Posterior cingulate gyrus (tissue), 11 donors: ENCODE measurements at regions not wholly inside any gene's neighbourhood (a gene's known extent, or its start where the extent isn't known, plus 50 kb on each side); places are given as distances from the start of the nearest gene placed in this dataset.
A peak's percentile ranks its signal among the peaks of the same experiment; 100 is the strongest.

Experiments
- DNase-seq, 10 donors: peaks; one replicate each; pipeline versions ENCODE4 v3.0.0 to v3.0.0-alpha.2; 2020 to 2021; ENCODE audit warnings: mixed read lengths in 3 of 10
- intact Hi-C: fragments of 100-400 bp; cut with DNase I; formaldehyde crosslinking; loops from one replicate; pipeline ENCODE4 v1.15.1; 2023

DNA sequence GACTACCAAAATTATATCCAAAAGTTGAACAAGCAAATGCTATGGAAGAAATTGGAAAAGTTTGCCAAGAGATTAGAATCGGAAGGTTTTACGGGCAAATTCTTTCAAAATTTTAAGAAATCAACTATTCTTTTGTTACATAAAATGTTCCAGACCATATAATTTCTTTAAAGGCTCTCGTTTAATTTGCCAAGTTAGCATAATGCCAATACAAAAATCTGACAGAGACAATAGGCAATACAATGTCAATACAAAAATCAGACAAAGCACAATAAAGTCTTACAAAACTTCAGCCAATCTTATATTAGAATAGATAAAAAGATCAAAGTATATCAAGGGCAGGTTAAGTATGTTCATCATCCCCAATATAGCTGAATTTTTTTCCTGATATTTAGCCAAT, 224.2 kb downstream of the BCL11A start:
- intact Hi-C loops, result no loop called here
- no peak for DNase-seq

DNA sequence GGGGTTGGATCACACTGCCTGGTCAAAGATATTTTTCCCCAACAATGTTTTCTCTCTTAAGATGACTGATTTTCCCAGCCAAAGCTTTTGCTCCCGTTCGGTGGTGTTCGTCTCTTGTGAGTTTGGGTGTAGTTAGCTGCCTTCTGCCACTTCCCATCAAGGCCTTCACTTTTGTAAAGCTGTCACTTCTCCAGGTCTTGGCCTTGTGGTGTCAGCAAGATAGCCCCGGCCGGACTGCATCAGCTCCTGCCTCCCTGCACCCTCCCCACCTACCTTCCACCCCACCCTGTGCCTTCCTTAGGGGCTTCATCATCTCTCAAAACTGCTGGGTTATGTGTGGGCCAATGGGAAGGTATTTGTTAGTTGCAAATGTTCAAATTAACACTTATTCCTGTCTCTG, 228.9 kb downstream of the BCL11A start:
- intact Hi-C loops, result no loop called here
- no peak for DNase-seq

DNA sequence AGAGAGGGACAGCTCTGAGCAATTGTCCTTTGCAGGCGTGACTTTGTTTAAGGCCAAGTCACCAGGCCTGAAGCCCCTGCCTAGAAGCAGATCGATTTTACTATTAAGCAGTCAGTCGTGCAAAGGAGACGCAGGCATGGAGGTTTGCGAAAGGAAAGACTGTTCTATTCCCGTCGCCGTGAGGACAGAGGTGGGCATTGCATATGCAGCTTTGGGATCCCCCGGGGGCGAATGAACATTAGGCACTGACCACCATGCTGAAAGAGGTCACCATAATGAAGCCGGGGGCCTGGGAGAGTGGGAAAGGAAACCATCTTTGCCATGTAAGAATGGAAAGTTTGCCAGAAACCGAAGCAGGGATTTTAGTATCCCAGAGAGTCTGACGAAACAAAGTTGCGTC, 231.6 kb downstream of the BCL11A start:
- intact Hi-C loops, result no loop called here
- no peak for DNase-seq

DNA sequence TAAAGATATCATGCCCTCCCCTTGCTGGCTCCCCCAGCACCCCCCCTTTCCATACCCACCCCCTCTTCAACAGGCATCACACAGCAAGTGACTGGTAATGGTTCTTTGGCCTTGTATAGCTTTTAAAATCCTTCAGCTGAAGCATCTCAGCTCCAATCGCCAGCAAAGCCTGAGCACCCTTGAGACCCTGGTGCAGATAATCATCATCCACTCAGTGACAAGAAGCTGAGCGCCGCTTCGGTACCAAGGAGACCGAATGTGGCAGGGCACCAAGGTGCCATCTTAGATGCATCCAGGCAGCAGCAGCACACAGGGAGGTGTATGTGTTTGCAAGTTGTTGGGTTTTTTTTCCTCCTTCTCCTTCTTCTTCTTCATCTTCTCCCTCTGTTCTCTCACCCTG, 232.7 kb downstream of the BCL11A start:
- intact Hi-C loops, result no loop called here
- peak in 1 of 10 donors; percentile 82 for DNase-seq

DNA sequence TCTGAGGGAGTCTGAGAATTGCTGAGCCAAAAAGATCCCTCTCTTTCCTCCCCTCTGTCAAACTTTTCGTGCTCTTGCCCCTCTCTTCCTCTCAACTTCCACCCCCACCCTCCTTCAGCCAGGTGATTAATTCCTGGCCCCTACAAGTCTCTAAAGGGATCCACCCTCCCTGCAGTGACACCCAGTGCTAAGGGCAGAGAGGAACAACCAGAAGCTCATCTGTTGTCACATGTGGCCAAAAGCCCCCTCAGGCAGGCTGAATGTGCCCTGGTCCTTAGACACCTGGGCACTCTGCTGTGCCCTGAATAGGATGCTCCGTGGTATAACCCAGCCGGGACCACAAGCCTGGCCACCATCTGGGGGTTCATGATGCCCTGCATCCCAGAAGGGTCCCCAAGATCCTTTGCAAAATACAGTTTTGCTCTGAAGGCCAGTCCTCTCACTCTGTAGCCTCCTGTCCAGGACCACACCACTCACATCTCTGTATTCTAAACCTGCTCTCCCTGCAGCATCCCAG, 234.4 kb downstream of the BCL11A start:
- intact Hi-C loops, result no loop called here
- no peak for DNase-seq

DNA sequence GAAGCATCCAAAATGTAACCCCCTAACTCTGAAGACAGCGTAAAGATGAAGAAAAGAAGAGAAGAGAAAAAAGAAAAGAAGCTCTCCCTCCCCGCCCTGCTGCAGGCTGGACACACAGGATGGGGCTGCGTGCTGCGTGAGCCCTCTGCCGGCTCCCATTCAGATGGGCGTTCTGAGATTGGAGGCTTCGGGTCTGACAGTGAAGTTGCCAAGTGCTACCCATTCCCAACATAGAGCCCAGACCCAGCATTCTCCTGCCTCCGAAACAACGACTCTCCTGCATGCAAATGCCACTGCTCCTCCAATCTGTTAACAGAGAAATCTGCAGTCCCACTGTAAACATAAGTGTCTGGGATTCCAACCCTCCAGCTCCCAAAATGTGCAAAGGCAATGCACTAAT, 234.9 kb downstream of the BCL11A start:
- DNase-seq, result peak in 5 of 10 donors; percentile 15 to 88 (median 46)
- intact Hi-C loops, result no loop called here

DNA sequence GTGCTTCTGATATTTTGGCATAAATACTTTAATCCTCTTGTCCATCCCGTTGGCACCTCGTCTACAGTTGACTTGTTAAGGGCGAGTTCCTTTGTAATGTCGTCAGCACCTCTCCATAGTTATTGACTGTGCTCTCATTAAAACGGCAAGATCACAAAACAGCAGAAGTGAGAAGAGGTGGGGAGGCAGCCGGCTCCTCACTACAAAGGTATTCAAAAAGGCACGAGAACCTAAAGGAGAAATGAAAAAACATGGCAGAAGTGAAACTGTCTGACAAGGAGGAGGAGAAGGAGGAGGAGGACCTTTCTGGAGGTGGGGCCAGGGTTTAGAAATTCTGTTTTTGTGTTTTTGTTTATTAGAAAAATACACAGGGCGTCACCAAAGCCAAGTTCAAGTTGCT, 235.6 kb downstream of the BCL11A start:
- intact Hi-C loops, result no loop called here
- no peak for DNase-seq

DNA sequence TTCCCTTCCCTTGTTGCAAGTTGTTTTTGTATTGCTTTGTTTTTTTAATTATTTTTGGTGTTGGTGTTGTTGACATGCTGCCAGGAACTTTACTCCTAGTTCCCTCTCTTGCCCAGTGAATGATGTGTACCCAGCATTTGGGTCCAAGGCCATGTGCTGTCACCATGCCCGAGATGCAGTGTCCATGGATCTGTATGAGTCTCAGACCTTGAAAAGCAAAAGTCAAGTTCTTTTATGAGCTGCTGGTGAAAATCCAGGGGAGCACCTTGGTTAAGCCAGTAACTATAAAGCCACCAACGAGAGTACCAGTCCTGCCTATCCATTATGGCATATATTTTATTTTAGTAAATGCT, 236.4 kb downstream of the BCL11A start:
- intact Hi-C loops, result no loop called here
- no peak for DNase-seq

DNA sequence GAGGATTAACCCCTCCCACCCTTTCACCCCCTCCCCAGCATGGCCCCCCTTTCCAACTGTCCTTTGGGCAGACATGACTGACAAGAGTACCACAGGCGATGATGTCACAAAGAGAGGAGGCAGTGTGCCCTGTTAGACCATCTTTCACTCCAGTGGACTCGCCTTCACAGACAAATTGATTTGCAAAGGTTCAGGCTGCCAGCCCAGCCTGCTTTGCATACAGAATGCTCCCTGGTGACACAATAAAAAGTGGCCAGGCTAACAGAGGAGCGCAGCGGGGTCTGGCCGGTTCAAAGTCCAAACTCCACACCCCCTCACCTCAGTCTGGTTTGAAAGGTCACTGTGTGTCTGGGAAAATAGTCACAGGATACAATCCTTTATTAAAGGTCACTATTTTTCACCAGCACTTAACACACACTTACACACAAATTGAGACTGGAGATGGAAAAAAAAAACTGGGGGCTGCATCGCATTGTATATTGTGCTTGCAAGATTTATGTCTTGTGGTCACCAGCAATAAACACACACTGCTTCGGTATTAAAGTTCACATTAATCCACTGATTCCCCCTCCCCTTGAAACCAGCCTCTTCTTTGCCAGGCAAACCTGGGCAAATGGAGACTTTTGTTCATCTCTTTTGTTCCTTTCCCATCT, 236.9 kb downstream of the BCL11A start:
- intact Hi-C loops, result no loop called here
- DNase-seq, result no peak

DNA sequence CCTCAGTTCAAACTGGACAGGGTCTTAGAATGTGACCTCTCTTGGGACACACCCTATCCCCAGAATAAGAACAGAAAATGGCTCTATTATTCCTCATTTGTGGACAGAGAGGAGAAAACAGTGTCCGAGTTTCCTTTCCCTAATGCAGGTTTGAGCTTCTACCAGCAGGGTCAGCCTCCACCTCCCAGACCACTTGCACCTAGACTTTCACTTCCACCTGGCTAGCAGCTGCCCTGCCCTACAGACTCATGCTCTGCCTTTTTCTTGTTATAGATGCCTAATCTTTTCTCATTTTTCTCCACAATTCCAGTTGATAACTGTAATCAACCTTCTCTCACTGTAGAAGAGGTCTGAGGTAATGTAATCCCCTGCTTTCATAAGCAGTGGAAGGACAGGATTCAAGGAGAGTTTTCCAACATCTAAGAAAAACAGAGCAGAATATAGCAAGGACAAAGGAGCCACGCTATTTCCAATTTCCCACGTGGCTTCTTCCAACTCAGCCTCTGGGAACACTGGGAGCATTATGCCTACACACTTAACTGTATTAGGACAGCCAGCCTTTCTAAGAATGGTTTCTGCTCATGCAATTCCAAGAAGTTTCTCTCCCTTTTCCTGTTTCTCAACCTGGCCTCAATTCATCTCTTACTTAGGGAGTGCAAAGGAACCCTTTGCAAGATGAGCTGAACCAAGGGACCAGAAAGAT, 239.8 kb downstream of the BCL11A start:
- intact Hi-C loops, result no loop called here
- DNase-seq, result no peak

DNA sequence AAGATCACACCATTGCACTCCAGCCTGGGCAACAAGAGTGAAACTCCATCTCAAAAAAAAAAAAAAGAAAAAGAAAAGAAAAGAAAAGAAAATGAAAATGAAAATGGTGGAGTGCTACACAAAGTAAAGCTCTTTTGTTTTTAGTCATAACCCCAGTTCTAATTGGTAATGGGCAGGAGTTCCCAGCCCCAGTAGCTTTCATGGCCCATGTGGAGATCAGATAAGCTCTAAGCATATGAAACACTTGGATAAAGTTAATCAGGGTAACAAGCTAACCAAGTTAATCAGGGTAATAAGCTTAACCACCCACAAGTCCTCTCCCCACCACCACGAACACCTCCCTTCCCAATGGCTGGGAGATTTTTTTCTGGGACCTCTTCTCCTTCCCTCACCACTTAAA, 240.8 kb downstream of the BCL11A start:
- intact Hi-C loops, result no loop called here
- DNase-seq, result no peak

DNA sequence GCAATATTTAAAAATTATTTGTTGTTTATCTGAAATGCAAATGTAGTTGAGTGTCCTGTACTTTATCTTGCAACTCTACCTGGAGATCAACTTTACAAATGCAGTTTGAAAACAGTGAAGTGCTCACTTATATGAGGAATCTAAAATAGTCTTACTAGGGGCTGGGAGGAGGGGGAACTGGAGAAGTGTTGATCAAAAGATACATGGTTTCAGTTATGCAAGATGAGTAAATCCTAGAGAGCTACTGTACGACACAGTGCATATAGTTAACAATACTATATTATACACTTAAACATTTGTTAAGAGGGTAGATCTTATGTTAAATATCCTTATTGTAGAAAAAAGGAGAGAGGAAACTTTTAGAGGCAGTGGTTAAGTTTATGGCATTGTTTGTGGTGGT, 241.9 kb downstream of the BCL11A start:
- intact Hi-C loops, result loop anchor here (2.0 kb wide), 1 partner anchor 33 kb away; no protein-coding TSS in a partner anchor
- DNase-seq, result no peak

DNA sequence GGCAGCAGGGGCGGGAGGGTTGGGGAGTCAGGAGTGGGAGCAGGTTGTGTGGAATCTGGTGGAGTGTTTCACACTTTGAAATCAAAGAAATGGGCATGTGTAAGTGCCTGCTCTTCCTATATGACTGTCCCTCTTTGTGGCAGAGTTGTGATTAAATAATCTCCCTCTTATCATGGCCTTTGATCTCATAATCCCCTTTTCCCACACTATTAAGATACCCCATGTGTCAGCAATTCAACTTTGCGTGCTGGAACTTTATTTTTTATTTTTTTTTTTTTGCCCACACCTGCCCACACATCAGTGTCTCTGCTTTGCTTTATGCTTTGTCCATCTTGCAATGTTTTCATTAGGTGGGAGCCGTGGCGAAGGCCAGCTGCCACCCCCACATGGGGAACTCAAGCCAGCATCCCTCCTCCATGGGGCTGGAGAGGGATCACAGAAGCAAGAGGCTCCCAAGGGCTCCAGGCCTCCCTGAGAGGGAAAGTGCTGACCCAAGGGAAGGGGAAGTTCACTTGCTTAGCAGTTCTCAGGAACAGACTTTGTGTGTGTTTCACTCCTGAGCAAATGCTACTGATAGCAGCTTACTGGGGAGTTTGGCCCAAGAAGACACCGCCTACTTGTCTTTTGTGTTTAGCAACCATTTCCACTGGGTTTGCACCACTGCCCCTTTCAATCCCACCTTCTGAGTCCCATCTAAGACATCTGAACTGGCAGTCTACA, 243.4 kb downstream of the BCL11A start:
- no peak for DNase-seq
- intact Hi-C loops, result loop anchor here (2.0 kb wide), 1 partner anchor 31 kb away; no protein-coding TSS in a partner anchor

DNA sequence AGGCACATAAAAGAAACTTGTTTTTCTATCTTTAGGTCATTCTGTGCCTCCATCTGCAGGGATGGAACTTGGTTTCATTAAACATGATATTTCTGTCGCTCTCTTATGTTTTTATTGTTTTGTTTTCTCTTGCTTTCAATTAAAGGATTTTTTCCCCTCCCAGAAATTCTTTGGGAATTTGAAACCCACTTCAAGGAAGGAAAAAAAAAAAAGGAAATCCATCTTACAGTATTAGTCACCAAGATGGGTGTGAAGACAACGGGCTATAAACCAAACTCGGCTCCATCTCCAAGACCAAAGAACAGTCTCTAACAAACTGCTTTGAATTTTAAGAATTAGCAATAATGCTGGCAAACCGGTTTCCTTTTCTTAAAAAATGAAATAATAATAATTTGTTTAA, 244.1 kb downstream of the BCL11A start:
- intact Hi-C loops, result no loop called here
- DNase-seq, result no peak

DNA sequence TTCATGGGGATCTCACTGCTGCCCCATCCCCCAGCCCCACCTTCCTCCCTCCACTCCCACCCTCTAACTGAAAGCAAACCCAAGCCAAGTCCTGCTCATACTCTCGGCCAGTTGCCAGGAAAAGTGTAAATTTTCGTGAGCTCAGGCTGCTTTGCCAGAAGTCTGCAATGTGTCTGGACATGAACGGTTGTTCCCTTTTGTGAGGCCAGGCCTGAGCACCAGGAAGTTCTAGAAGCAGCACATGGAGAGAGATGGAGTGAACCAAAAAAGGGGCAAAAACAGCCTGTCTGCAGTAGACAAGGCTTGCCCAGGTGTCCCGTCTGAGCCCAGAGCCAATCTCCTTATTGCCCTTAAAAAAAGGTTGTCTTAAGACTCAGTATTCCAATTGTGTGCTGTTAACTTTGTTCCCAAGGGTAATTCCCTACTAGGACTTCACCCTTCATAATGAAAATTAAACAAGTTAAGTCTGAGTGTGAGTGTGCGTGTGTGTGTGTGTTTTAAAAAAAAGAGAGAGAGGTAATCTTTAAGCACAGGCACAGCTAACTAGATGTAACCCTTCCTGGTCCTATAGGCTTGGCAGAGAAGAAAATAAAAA, 247.1 kb downstream of the BCL11A start:
- intact Hi-C loops, result no loop called here
- DNase-seq, result no peak

DNA sequence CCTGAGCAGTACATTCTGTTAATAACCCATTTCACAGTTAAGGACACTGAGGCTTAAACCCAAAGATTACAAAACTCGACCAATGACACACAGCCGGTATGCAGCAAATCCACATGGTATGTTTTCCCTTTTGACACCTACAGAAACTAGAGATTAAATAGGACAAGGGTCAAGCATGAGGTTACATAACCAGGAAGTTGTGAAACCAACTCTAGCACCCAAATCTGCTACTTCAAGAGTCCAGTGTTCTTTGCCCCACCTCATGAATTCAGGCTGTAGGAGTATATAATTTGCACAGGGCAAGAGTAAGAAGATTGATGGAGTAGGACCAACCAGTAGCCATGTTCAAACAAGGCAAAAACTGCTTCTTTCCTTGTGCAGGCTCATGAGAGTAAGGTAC, 249.8 kb downstream of the BCL11A start:
- intact Hi-C loops, result no loop called here
- DNase-seq, result no peak

DNA sequence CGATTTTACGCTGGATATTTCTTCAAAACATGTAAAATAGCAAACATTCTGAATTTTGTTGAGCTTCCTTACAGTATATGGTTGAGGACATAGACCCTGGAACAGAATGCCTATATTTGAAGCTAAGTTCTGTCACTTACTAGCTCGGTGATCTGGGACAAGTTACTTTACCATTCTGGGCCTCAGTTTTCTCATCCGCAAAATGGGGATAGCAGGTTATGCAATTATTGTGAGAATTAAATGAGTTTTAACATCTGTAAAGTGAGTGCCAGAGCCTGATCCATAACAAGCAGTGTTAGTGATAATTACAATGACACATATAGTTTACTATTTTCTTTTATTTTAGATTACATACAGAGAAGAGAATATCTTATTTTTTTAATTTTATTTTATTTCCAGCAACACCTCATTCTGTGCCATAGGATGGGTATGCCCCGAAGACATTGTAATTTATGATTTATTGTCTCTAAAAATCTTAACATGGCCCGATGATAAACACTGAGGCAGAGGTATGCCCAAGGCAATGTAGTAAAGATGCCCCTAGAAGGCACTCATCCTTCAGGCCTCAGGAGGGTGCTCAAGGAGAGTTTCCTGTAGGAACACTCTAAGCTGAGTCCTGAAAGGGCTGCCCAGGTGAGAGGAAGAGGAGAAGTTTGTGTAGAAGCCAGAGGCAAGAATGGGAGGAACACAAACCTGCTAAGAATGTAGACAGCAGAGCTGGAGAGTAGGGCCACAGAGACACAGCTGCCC, 250.9 kb downstream of the BCL11A start:
- no peak for DNase-seq
- intact Hi-C loops, result no loop called here

DNA sequence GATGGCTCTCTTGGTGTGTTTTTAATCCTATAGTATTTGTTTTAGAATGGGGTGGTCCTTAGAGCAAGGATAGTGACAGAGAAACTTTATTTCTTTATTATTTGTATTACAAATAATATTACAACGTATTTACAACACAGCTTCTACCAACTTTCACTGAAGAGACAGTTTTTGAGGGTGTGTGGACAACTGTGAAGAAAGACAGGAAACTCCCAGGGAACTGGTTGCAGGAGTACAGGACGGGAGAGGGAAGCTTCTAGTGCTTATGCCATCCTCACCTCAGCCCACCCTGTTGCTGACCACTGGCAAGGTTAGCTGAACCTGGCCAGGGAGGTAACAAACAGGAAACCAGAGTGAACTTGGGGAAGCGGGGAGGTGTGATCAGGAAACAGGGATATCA, 251.7 kb downstream of the BCL11A start:
- intact Hi-C loops, result no loop called here
- DNase-seq, result no peak

DNA sequence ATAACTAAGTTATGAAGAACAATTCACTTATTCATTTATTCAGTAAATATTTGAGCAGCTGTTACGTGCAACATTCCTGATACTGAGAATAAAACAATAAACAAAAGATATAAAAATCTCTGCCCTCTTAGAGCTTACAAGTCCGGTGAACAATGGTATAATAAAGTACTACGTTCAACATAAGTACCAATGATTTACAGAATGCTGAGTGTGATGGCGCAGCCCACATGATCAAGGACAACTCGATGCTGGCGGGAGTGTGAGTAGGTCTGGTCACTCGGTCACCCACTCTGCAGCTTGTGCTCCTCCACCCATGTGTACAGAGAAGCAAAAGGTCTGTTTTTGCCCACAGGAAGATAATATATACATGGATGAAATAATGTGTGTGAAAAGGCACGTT, 254.3 kb downstream of the BCL11A start:
- intact Hi-C loops, result loop anchor here (10.0 kb wide), 1 partner anchor 256 kb away; the partner anchor contains the start of gene BCL11A
- DNase-seq, result no peak

DNA sequence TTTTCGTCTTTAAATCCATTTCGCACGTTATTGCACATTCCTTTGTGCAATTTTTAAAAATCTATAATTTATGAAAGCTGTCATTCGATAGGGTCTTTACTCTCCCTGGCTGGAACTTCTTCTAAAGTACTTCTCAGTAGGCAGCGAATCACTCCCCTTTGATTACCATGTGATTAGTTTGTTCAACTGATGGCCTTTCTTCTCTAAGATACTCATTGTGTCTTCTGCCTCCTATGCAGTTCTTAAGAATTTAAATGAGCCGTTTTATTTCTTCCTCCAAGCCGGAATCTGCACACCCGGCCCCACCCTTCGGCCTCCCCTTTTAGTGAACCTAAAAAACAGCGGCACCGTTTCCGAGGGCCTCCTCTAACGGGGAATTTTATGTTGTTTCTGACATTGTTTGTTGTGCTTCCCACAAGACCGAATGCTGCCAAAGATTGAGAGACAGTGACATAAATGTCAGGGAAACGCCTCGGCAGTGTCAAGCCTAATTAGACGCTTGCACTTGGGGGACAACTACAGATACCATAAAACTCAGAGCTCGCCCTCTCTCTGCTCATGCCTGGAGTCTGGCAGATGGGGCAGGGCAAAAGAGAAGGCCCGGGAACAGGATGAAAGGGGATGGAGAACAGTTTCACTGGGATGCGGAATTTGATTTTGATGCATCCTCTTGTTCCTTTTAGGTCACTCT, 255.3 kb downstream of the BCL11A start:
- no peak for DNase-seq

More for the DNA sequence above, 255.3 kb downstream of the BCL11A start:
- intact Hi-C loops, result loop anchor here (10.0 kb wide), 1 partner anchor 257 kb away; the partner anchor contains the start of gene BCL11A
